NCI-H128 (cell line): ENCODE measurements at regions not wholly inside any gene's neighbourhood (a gene's known extent, or its start where the extent isn't known, plus 50 kb on each side); places are given as distances from the start of the nearest gene placed in this dataset.

Experiments
- DNase-seq: peaks from one replicate; lab custom pipeline; 2025; ENCODE audit not compliant: unreplicated experiment; lab: John Stamatoyannopoulos, UW

DNA sequence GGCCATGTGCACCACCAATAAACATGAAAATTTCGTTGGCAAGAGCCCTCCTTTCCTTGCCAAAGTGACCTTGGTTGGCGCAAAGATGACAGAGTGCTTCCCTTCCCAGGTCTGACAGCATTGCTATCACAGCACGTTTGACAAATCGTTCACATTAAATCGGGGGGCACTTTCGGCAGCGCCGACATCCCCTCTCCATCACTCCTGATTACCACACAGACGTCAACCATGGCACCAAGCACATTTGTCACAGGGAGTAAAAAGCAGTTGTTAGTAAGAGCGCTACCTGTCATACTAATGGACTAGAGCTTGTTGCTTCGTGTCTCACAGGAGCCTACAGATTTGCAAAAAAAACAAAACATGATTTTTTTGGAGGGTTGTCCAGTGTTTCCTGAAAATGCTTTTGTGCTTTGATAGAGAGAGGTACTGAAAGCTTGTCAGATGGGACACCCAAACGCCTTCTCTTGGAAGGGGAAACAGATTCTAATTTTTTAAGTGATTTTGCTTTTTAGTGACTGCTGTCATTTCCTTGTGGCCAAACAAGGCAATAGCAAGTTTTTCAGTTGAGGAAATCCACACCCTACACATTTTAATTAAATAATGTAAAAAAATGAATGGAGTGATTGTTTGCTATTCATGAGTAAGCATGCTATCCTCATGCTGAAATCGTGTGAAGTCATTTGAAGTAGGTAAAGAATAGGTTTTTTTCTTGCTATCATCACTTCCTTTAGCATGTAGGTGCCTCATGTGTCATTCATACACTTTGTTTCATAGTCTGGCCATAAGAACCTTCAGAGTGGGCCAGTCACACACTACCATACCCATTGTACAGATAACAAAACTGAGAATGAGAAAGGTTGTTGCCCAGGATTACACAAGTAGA is 682.8 kb upstream of the WWC1 start:
- DNase-seq = no peak

DNA sequence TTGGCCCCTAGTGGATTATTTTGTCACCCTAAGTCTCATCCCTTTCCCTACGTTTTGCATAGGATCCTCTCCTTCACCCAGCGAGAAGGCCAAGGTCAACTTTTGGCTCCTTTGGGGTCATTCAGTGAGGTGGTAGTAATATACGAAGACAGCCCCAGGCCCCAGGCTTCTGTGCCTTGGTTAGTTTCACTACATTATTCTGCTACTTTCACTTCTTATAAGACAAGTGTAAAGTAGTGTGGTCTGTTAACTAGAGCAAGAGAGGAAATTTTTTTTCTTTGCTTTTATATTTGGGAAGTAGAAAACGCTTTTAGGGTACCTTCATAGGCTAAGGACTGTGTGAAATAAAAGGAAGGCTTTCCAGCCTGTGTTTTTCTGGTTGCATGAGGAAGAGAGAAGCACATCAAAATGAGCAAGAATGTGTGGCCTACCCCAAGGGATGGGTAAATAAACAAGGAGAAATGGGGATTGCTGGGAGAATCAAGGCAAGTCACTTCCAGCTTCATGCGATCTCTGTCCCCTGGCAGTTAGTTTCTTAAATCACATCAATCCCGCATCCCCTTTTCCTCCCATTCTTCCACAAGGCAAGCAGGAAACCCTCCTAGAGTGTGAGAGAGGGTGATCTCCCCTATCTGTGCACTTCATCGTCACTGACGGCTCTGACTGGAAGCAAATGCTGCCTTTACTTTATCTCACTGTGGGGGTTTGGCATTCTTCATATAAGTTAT is 677.0 kb upstream of the WWC1 start:
- no peak for DNase-seq

DNA sequence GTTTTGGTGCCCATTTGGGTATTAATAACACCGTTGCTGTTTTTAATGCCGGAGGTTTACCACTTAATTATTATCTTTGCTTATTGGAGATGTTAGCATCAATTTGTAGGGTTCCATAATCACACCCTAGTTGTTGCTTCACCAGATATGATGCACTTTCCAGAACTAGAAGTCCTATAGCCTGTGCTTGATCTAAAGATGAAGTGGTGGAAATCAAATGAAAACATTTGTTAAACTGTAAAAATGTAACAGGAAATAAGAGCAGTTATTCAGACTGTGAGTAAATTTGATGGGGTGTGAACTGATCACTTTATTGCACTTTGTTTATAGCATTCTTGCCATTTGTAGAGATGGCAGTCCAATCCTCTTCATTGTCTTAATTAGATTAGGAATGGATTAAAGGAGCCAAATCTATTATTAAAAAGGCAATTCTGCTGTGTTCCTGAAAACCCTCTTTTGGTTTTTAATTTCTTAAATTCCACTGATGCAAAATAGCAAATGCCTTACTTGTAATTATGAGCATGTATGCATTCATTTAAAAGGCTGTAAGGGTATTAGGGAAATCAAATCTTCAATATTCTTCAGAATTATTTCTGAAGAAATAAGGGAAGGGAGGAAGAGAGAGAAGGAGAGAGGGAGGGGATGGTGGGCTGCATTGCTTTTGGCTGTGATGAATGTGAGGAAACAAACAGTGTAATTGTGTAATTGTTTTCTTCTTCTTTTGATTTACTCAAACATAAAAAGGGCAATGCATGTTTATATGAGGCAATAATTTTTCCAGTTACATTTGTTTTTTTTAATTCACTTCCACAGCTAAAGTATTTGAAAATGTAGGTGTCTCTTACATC is 675.2 kb upstream of the WWC1 start:
- no peak for DNase-seq

DNA sequence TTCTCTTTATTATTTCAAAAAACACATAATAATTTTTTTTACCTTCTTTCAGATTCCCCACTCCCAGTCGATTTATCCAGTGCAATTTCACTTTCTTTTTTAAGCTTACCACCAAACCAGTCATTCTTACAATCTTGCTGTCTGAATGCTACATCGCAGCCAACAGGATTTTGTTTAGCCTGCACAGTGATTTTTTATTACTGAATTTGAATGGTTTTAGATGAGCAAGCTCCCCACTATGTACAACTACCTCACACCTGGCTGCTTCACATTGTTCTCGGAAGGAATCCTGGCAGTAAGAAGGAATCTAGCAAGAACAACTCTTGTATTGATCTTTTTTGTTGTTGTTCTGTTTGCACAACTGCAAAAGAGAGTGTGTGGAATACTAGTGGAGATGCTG is 668.1 kb upstream of the WWC1 start:
- no peak for DNase-seq

DNA sequence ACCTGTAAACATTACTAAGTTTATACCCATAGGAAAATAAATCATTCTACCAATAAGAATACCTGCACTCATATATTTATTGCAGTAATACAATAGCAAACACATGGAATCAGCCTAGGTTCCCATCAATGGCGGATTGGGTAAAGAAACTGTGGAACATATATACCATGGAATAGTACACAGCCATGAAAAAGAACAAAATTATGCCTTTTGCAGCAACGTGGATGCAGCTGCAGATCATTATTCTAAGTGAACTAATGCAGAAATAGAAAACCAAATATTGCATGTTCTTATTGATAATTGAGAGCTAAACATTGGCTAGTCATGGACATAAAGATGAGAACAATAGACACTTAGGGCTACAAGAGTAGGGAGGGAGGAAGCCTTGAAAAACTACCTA is 667.4 kb upstream of the WWC1 start:
- no peak for DNase-seq

DNA sequence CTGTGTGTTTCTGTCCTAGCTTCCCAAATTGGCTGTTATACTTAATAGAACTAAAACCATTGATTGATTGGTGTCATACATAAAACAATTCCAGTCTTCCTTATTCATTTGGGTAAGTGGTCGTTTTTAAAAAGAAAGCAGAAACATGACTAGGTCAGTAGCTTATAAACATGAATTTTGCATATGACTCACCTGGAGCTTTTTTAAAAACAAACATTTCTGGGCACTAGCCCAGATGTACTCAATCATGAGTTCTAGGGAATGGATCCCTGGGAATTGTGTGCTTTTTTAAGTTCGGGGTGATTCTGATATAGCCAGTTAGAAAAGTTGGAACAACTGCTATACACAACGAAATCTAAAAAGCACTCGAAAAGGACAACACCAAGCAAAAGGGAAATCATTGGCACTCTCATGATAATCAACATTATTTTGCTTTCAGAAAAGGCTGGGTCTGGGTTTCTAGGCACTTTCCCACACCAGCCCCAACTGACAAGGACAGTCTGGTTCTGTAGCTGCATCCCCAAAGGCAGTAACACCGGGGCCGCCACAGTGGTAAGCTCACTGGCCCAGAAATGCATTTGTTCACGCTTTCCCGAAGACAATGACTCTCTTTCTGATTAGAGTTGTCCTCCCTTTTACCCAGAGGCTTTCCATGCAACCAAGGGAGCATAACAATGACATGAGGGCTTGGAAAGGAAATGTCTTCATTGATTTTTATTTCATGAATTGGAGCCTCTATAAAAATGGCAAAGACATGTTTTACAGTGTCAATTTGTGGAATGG is 664.9 kb upstream of the WWC1 start:
- DNase-seq = no peak

DNA sequence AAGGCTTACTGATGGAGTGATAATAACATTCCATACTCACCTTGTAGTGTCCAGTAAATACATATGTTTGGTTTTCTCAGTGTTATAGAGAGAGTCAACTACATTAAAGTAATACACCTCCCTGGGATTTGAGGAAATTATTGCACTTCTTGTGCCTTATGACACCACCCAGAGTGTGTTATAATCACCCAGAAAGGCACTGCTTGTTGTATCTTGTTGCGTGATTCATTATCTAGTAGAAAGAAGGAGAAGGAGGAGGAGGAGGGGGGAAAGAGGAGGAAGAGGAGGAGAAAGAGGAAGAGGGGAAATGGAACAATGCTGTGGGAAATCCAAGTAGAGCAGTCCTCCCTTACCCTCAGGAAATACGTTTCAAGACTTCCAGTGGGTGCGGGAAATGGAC is 661.8 kb upstream of the WWC1 start:
- DNase-seq = no peak

DNA sequence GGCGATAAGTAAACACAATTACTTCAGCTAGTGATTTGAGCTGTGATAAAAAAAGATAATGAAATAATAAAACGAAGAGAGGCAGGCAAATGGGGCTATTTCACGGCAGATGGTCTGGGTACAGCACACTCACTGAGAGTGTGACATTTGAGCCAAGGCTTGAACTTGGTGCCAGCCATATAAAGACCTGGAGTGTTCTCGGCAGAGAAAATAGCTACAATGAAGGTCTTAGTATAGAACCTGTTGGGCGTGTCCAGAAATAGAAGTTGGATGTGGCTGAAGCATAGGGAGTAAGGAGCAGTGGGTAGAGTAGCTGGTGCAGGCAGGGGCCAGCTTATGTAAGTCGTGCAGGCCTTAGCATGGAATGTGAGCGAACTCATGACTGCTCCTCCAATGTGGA is 660.3 kb upstream of the WWC1 start:
- DNase-seq = no peak

DNA sequence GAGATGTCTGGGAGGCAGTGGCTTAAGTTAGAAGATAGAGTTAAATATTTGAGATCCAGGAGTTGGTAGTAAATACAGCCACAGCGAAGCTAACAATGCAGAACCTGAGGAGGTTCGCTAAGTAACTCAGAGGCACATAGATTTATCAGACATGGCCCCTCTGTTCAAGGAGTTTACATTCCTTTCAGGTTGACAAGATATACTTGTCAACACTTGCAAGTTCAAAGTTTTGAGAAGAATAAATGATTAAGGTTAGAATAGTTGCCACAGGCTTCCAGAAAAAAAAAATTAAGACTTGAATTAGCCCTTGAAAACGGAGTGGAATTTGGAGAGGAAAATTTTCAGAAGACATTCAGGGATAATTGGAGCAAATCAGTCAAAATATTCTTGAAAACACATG is 658.3 kb upstream of the WWC1 start:
- DNase-seq = no peak

DNA sequence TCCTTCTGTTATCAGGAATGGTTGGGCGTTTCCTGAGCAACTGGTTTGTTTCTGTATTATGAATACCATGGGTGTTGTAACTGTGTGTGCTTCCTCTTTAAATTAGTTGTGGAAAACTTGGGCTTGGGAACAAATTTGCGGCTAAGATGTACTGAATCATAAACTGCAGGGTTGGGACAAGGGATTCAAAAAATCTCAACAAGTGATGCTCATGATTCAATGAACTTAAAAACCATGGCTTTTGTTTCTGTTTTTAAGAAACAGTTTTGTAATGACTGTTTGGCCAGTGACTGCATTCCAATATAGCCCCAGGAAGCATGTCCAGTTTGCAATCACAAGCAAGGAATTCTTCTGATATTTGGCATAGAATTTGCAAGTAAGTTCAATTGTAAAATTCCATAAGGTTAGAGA is 657.5 kb upstream of the WWC1 start:
- no peak for DNase-seq

DNA sequence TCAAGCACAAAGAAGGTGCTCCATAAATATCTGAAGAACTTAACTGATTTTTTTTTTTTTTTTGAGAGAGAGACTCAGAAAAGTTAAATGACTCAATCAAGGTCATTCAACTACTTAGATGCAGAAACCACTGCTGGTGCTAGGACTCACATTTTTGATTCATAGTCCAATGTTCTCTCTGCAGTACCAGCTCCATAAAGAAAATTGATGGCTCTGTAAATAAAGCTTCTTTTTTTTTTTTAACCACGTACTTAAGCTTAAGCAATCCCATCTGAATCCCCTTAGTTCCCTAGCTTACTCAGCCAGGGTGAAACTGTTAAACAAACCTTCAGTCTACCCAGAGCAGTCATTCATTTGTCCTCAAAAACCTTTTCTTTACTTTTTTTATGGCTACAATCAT is 657.0 kb upstream of the WWC1 start:
- DNase-seq = no peak

DNA sequence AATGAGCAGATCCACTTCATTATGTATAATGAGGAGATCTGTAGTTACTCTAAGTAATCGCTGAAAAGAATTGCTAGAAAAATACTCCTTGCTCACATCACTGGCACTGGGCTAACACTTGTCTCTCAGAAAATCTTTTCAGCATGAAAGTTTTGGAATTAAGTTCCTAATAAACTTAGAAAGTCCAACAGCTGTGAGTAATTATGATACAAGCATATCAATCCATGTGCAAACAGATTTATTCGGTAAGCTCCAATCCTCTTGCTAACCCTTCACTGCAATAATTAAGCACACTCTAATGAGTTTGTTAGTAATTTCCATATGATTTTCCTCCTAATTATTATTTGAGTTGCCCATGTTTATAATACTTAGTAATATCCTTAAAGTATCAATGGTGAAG is 652.6 kb upstream of the WWC1 start:
- no peak for DNase-seq

DNA sequence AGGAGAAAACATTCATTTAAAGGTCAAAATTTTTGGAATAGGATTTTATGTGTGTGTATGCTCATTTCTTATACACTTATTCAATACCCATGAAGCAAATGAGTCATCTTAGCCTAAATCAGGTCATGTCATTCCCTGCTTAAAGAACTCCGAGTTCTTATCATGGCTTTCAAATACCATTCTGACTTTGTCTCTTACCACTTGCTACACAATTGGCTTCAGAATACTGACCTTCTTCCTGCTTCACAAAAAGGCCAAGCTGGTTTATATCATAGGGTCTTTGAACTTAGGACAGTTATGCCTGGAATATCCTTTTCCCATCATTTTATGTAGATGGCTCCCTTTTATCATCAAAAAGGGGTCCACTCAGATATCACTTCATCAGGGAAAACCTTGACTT is 652.2 kb upstream of the WWC1 start:
- DNase-seq = no peak

DNA sequence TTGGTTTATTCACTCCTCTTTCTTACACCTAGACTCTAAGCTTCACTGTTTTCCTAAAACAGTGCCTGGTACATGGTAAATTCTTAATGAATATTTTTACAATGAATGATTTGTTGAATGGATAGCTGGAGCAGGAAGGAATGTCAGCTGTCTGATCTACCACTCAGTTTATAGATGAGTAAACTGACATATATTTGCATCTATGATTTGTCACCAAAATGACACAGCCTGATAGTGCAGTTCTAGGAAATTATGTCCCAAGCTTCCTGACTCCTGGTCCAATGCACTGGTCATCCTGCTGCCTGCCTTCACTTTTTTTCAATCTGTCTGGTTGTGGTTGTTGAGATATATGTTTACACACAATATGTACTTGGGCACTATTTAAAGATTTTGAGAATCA is 651.7 kb upstream of the WWC1 start:
- DNase-seq = no peak

DNA sequence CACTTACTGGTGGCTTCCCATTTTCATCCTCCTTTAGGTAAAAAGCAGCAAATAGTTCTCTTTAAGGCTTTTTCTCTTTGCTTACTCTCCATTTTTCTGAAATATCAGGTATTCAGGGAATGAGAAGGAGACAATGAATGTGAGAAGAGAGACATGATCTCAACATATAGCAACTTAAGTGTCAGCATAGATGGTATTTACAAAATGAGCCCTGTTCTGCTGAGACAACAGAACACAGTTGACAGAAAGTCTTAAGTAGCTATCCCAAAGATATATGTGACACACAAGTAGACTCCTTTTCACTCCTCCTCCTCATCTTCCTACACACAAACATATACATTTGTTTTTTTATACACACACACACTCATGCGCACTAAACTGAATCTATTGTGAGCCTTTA is 649.3 kb upstream of the WWC1 start:
- no peak for DNase-seq

DNA sequence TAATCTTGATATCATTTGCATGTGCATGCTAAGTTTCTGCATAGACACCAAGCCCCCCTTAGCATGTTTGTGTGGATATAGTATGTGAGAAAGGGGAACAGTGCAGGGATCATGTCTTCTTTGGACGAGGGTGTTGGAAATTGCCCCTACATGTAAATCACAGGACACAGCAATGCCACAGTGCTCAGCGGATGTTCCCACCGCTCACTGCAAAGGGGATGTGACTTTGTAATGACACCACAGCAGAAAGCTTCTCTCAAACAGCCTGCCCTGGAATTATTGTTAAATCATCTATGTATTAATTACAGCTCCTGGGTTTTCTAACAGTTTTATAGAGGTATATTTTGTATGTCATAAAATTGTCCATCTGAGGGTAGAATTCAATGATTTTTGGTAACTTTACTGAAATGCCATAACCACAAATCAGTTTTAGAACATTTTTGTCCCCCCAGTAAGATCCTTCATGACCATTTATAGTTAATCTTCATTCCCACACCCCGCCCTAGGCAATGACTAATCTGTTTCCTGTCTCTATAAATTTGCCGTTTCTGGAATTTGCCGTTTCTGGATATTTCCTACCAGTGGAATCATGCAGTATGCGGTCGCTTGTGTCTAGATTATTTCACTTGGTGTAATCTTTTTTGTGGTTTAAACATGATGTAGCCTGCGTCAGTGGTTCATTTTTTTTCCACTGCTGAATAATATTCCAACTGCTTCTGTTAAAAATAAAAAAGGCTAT is 648.5 kb upstream of the WWC1 start:
- no peak for DNase-seq

DNA sequence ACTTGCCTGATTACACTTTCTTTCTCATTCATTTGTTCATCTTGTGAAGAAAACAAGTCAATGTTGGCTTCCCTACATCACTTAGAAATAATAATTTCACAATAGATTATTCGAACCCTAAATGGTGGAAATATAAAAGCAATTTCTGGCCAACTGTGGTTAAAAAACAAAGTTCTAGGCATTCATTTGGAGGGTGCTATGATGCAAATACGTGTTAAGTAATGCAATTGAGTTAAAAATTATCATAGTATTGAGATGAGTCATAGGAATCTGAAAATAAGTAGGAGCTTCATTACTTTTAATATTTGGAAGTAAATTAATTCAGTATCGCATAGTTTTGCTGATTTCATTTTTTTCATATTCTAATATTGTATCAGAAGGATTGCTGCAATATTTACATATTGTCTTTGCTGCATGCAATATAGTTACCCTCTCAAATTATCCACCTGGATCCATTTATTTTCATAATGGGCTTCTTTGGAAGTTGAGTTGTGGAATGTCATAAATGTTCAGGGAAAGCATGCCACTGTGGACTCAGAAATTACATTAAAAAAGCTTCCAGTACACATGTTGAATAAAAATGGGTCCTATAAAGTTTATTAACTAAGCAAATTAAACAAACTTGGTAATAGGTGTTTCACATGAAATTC is 647.7 kb upstream of the WWC1 start:
- no peak for DNase-seq

DNA sequence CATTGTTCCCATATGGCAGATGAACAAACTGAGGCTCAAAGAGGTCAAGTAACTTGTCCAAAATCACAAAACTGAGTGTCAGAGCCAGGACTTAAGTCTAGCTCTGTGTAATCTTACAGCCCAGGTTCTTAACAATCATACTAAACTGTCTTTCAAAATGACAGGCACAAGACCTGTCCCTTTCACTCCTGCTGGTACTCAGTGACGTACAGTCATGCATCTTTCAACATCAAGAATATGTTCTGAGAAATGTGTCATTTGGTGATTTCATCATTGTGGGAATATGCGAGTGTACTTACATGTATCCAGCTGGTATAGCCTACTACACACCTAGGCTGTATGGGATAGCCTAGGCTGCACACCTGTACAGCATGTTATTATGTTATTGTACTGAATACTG is 646.8 kb upstream of the WWC1 start:
- no peak for DNase-seq

DNA sequence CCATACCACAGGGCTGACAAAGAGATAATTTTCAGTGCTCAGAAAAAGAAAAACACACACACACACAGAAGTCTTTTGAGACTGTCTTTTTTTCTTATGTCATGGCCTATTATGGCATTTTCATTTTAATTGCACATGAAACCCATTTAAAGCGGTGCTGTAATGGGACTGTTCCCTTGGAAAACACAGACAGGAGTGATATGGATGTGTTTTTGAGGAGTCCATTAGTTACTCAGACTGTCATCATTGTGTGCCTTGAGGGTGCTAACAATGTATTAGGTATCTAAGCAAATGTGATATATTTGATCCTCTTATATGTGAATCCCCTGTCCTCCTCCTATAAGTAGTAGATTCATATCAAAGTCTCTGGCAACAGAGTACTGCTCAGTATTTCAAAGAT is 642.0 kb upstream of the WWC1 start:
- DNase-seq = no peak

DNA sequence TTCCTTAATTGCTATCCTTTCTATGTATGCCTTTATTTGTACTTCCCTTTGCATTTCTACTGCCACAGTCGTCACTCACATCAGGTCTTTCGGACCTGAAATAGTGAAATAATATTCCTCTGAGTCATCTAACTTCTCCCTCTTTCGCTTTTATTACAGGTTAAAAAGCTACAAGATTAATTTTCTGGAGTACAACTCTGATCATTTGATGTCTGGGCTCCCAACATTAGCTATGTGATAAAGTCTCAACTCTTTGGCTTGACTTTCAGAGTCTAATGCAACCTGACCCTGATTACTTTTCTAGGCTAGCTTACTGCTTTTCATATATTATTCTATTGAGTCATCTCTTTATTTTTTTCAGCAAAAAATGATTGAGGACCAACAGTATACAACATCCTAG is 638.8 kb upstream of the WWC1 start:
- DNase-seq = no peak
